GM23338 (cell line): ENCODE measurements at regions not wholly inside any gene's neighbourhood (a gene's known extent, or its start where the extent isn't known, plus 50 kb on each side); places are given as distances from the start of the nearest gene placed in this dataset.

Experiments
- ATAC-seq: fragments of 200-7000 bp; cut with Tn5 transposase; 3 replicates; pipeline ENCODE4 v1.9.1; 2020
- DNase-seq: peaks from one replicate; pipeline ENCODE4 v3.0.0-alpha.2; 2015; ENCODE audit warnings: low spot score
- H2AFZ ChIP-seq: fragments of 200-600 bp; sonication (generic); 2 replicates; pipeline ENCODE4 v1.8.0; 2016; ENCODE audit warnings: antibody characterized with exemption, mild to moderate bottlenecking, moderate library complexity
- H3F3A ChIP-seq: fragments of 200-600 bp; sonication (generic); replicated peaks from 2 replicates; pipeline ENCODE4 v1.8.0; 2017; ENCODE audit warnings: antibody characterized with exemption, mixed run types, low read depth
- H3K27ac ChIP-seq: fragments of 200-600 bp; sonication (generic); 2 replicates; pipeline ENCODE4 v1.6.1; 2016; ENCODE audit warnings: low read depth
- H3K27me3 ChIP-seq: fragments of 200-600 bp; sonication (generic); 2 replicates; pipeline ENCODE4 v1.8.0; 2016; ENCODE audit warnings: mild to moderate bottlenecking, mixed run types, moderate library complexity; ENCODE audit not compliant: insufficient read depth
- H3K36me3 ChIP-seq: fragments of 200-600 bp; sonication (generic); 2 replicates; pipeline ENCODE4 v1.8.0; 2016; ENCODE audit warnings: mild to moderate bottlenecking; ENCODE audit not compliant: insufficient read depth
- H3K4me1 ChIP-seq: fragments of 200-600 bp; sonication (generic); 2 replicates; pipeline ENCODE4 v1.8.0; 2016; ENCODE audit warnings: mild to moderate bottlenecking, moderate library complexity; ENCODE audit not compliant: insufficient read depth
- H3K4me2 ChIP-seq: fragments of 200-600 bp; sonication (generic); 2 replicates; pipeline ENCODE4 v1.7.1; 2017; ENCODE audit warnings: mixed run types
- H3K4me3 ChIP-seq: fragments of 200-600 bp; sonication (generic); 2 replicates; pipeline ENCODE4 v1.6.1; 2016; ENCODE audit warnings: mixed run types
- H3K79me2 ChIP-seq: fragments of 200-600 bp; sonication (generic); replicated peaks from 2 replicates; pipeline ENCODE4 v1.8.0; 2017; ENCODE audit warnings: mild to moderate bottlenecking; ENCODE audit not compliant: insufficient read depth
- H3K9me2 ChIP-seq: fragments of 200-600 bp; sonication (generic); 2 replicates; pipeline ENCODE4 v1.8.0; 2017; ENCODE audit not compliant: insufficient read depth
- H4K20me1 ChIP-seq: fragments of 200-600 bp; sonication (generic); replicated peaks from 2 replicates; pipeline ENCODE4 v1.8.0; 2017; ENCODE audit warnings: mild to moderate bottlenecking; ENCODE audit not compliant: insufficient read depth
- H3K27ac Mint-ChIP-seq: 2 replicates; pipeline ENCODE4 v1.8.0; 2020; ENCODE audit warnings: inconsistent platforms, mild to moderate bottlenecking, moderate library complexity, mixed read lengths
- H3K27me3 Mint-ChIP-seq: 3 replicates; pipeline ENCODE4 v1.8.0; 2022; ENCODE audit warnings: low read depth, mild to moderate bottlenecking, moderate library complexity, mixed read lengths, inconsistent platforms; ENCODE audit not compliant: insufficient read depth, poor library complexity
- H3K36me3 Mint-ChIP-seq: 3 replicates; pipeline ENCODE4 v1.8.0; 2021; ENCODE audit warnings: low read depth, mild to moderate bottlenecking, inconsistent platforms, moderate library complexity, mixed read lengths
- H3K4me1 Mint-ChIP-seq: 3 replicates; pipeline ENCODE4 v1.8.0; 2020; ENCODE audit warnings: mild to moderate bottlenecking, inconsistent platforms, mixed read lengths
- H3K4me3 Mint-ChIP-seq: 3 replicates; pipeline ENCODE4 v1.8.0; 2021; ENCODE audit warnings: moderate library complexity, mild to moderate bottlenecking, inconsistent platforms, mixed read lengths
- H3K9me3 Mint-ChIP-seq: 3 replicates; pipeline ENCODE4 v1.8.0; 2020; ENCODE audit warnings: moderate library complexity, mild to moderate bottlenecking, inconsistent platforms, mixed read lengths
- CREB1 ChIP-seq: fragments of 250-450 bp; sonication (Bioruptor Pico); IDR thresholded peaks from 2 replicates; pipeline ENCODE4 v1.5.0; 2020; ENCODE audit warnings: low read depth, mild to moderate bottlenecking, moderate library complexity
- EZH2 ChIP-seq: fragments of 200-600 bp; sonication (generic); IDR thresholded peaks from one replicate; pipeline ENCODE4 v1.8.0; 2017; ENCODE audit warnings: antibody characterized with exemption, mild to moderate bottlenecking, low read depth; ENCODE audit not compliant: unreplicated experiment
- EZH2phosphoT487 ChIP-seq: fragments of 200-600 bp; sonication (generic); IDR thresholded peaks from one replicate; pipeline ENCODE4 v1.8.1; 2018; ENCODE audit warnings: antibody characterized with exemption; ENCODE audit not compliant: unreplicated experiment
- JUNB ChIP-seq: IDR thresholded peaks from one replicate; pipeline ENCODE4 v1.6.1; 2016; ENCODE audit warnings: antibody characterized with exemption; ENCODE audit not compliant: unreplicated experiment
- NANOG ChIP-seq: IDR thresholded peaks from 2 replicates; pipeline ENCODE4 v1.6.1; 2016; ENCODE audit warnings: antibody characterized with exemption, borderline replicate concordance
- POLR2AphosphoS5 ChIP-seq: IDR thresholded peaks from 2 replicates; pipeline ENCODE4 v1.6.1; 2016; ENCODE audit warnings: antibody characterized with exemption, low read depth
- STAT1 ChIP-seq: IDR thresholded peaks from one replicate; pipeline ENCODE4 v1.6.1; 2016; ENCODE audit warnings: antibody characterized with exemption; ENCODE audit not compliant: unreplicated experiment
- ZNF114 ChIP-seq: fragments of 250-450 bp; sonication (Bioruptor Pico); IDR thresholded peaks from 2 replicates; pipeline ENCODE4 v1.5.0; 2020; ENCODE audit warnings: mild to moderate bottlenecking, moderate library complexity
- ZNF331 ChIP-seq: fragments of 250-450 bp; sonication (Bioruptor Pico); IDR thresholded peaks from 2 replicates; pipeline ENCODE4 v1.5.0; 2020; ENCODE audit warnings: low read depth, mild to moderate bottlenecking, moderate library complexity
- TF ChIP-seq, protein P1 (sequence below): IDR thresholded peaks from one replicate; pipeline ENCODE4 v1.6.1; 2018; ENCODE audit warnings: antibody characterized with exemption; ENCODE audit not compliant: unreplicated experiment
- TF ChIP-seq, protein P2 (sequence below), 2 experiments: fragments of 200-600 bp in 1 of 2; sonication (generic) in 1 of 2; conservative IDR thresholded peaks; 2 replicates each; pipeline versions ENCODE4 v1.5.1 to v1.6.1; 2016 to 2017; ENCODE audit warnings: antibody characterized with exemption in 2 of 2, low read depth in 2 of 2, mild to moderate bottlenecking in 2 of 2, moderate library complexity in 1 of 2
- TF ChIP-seq, protein P3 (sequence below): IDR thresholded peaks from 2 replicates; pipeline ENCODE4 v1.6.1; 2016; ENCODE audit warnings: antibody characterized with exemption

DNA sequence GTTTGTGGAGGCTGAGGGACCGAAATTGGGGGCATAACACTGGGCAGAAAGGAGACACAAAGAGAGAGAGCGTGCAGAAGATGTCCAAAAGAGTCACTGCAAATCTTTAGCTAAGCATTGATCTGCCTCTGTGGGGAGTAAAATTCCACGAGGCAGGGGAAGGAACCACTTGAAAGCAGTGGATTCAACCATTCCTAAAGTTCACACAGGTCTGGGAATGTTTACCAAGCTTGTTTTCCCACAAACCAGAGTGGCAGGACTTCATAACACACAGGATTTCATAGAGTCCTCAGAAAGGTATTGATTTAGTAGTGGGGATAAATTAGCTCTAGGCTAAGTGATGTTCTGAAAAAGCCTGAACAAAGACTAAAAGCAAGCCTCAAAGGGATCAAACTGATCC is 66.1 kb upstream of the RPL38 start:
- Mint-ChIP-seq H3K4me1 (peaks cover 13% of the 10 kb centered on the region), H3K4me3 (no peak overlapping the region), H3K27me3 (peaks cover 3% of the 10 kb centered on the region), H3K9me3 (peaks cover 35% of the 10 kb centered on the region), H3K27ac (no peak overlapping the region), H3K36me3 (peaks cover 3% of the 10 kb centered on the region; the same call in 1 of the 3 replicates)
- Histone ChIP-seq H3K36me3 (no peaks in the 10 kb centered on the region), H3K4me1 (peaks cover 8% of the 10 kb centered on the region; the same call in 1 of the 2 replicates), H3K79me2 (no peaks in the 10 kb centered on the region), H3F3A (no peaks in the 10 kb centered on the region), H3K27me3 (no peaks in the 10 kb centered on the region), H3K4me3 (no peak overlapping the region), H3K9me2 (no peaks in the 10 kb centered on the region), H3K4me2 (no peak overlapping the region), H3K27ac (no peak overlapping the region), H4K20me1 (no peaks in the 10 kb centered on the region), H2AFZ (no peak overlapping the region)
- TF ChIP-seq, protein P1, sequence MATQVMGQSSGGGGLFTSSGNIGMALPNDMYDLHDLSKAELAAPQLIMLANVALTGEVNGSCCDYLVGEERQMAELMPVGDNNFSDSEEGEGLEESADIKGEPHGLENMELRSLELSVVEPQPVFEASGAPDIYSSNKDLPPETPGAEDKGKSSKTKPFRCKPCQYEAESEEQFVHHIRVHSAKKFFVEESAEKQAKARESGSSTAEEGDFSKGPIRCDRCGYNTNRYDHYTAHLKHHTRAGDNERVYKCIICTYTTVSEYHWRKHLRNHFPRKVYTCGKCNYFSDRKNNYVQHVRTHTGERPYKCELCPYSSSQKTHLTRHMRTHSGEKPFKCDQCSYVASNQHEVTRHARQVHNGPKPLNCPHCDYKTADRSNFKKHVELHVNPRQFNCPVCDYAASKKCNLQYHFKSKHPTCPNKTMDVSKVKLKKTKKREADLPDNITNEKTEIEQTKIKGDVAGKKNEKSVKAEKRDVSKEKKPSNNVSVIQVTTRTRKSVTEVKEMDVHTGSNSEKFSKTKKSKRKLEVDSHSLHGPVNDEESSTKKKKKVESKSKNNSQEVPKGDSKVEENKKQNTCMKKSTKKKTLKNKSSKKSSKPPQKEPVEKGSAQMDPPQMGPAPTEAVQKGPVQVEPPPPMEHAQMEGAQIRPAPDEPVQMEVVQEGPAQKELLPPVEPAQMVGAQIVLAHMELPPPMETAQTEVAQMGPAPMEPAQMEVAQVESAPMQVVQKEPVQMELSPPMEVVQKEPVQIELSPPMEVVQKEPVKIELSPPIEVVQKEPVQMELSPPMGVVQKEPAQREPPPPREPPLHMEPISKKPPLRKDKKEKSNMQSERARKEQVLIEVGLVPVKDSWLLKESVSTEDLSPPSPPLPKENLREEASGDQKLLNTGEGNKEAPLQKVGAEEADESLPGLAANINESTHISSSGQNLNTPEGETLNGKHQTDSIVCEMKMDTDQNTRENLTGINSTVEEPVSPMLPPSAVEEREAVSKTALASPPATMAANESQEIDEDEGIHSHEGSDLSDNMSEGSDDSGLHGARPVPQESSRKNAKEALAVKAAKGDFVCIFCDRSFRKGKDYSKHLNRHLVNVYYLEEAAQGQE = no peak
- TF ChIP-seq EZH2 (no peak), NANOG (no peak), STAT1 (no peak), ZNF331 (CRISPR knock-in tag) (no peak), CREB1 (CRISPR knock-in tag) (no peak)
- TF ChIP-seq, protein P2, sequence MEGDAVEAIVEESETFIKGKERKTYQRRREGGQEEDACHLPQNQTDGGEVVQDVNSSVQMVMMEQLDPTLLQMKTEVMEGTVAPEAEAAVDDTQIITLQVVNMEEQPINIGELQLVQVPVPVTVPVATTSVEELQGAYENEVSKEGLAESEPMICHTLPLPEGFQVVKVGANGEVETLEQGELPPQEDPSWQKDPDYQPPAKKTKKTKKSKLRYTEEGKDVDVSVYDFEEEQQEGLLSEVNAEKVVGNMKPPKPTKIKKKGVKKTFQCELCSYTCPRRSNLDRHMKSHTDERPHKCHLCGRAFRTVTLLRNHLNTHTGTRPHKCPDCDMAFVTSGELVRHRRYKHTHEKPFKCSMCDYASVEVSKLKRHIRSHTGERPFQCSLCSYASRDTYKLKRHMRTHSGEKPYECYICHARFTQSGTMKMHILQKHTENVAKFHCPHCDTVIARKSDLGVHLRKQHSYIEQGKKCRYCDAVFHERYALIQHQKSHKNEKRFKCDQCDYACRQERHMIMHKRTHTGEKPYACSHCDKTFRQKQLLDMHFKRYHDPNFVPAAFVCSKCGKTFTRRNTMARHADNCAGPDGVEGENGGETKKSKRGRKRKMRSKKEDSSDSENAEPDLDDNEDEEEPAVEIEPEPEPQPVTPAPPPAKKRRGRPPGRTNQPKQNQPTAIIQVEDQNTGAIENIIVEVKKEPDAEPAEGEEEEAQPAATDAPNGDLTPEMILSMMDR (conservative IDR thresholded peaks at IDR 0.05; ENCODE audit: low read depth in 2 of 2) = no peak
- ATAC-seq = no peak
- DNase-seq = no peak

DNA sequence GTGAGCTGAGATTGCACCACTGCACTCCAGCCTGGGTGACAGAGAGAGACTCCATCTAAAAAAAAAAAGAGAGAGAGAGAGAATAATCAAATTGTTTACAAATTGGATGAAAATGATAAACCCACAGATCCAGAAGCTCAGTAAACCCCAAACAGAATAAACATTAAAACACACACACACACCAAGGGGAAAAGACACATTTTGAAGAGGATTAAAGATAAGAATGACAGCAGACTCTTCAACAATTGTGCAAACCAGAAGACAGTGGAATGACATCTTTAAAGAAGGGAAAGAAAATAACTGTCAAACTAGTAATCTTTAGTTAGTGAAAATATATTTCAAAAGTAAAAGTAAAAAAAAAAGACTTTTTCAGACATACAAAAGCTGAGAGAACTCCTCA is 64.4 kb upstream of the RPL38 start:
- no peak for ATAC-seq
- Histone ChIP-seq H3K27me3 (no peaks in the 10 kb centered on the region), H4K20me1 (no peaks in the 10 kb centered on the region), H3F3A (no peaks in the 10 kb centered on the region), H2AFZ (no peak overlapping the region), H3K79me2 (no peaks in the 10 kb centered on the region), H3K9me2 (no peaks in the 10 kb centered on the region), H3K36me3 (no peaks in the 10 kb centered on the region), H3K4me2 (no peak overlapping the region), H3K27ac (no peak overlapping the region), H3K4me3 (no peak overlapping the region), H3K4me1 (no peaks in the 10 kb centered on the region)
- Mint-ChIP-seq H3K4me1 (no peaks in the 10 kb centered on the region), H3K27me3 (peaks cover 3% of the 10 kb centered on the region), H3K36me3 (peaks cover 11% of the 10 kb centered on the region; the same call in 2 of the 3 replicates), H3K4me3 (no peak overlapping the region), H3K27ac (no peak overlapping the region), H3K9me3 (peaks cover 52% of the 10 kb centered on the region)
- no peak for DNase-seq
- TF ChIP-seq, protein P2 (conservative IDR thresholded peaks at IDR 0.05; ENCODE audit: low read depth in 2 of 2) = no peak
- TF ChIP-seq ZNF114 = no peak
- TF ChIP-seq JUNB = no peak
- TF ChIP-seq NANOG = no peak
- TF ChIP-seq POLR2AphosphoS5 = no peak
- TF ChIP-seq STAT1 = no peak
- TF ChIP-seq, protein P3, sequence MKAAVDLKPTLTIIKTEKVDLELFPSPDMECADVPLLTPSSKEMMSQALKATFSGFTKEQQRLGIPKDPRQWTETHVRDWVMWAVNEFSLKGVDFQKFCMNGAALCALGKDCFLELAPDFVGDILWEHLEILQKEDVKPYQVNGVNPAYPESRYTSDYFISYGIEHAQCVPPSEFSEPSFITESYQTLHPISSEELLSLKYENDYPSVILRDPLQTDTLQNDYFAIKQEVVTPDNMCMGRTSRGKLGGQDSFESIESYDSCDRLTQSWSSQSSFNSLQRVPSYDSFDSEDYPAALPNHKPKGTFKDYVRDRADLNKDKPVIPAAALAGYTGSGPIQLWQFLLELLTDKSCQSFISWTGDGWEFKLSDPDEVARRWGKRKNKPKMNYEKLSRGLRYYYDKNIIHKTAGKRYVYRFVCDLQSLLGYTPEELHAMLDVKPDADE = no peak
- TF ChIP-seq, protein P1 = no peak
- TF ChIP-seq EZH2phosphoT487 = no peak
- TF ChIP-seq EZH2 = no peak
- no peak for TF ChIP-seq ZNF331 (CRISPR knock-in tag)
